ENCODE measurements at regions not wholly inside any gene's neighbourhood (a gene's known extent, or its start where the extent isn't known, plus 50 kb on each side); places are given as distances from the start of the nearest gene placed in this dataset.

- TF ChIP-seq ZNF407 (CRISPR knock-in tag; IDR thresholded peaks at IDR 0.05; ENCODE audit: not compliant biosample characterization): no peak
- TF ChIP-seq ZNF513 (CRISPR knock-in tag; conservative IDR thresholded peaks at IDR 0.05): no peak
- TF ChIP-seq ZNF18 (CRISPR knock-in tag; IDR thresholded peaks at IDR 0.05; ENCODE audit: insufficient replicate concordance): no peak
- TF ChIP-seq HOMEZ (CRISPR knock-in tag; IDR thresholded peaks at IDR 0.05; ENCODE audit: low read depth): no peak
- no peak for TF ChIP-seq ZNF451 (CRISPR knock-in tag; IDR thresholded peaks at IDR 0.05)
- no peak for TF ChIP-seq PLSCR1 (CRISPR knock-in tag; IDR thresholded peaks at IDR 0.05; ENCODE audit: borderline replicate concordance)
- TF ChIP-seq ZSCAN29 (CRISPR knock-in tag; conservative IDR thresholded peaks at IDR 0.05): no peak
- no peak for TF ChIP-seq IRF9 (CRISPR knock-in tag; IDR thresholded peaks at IDR 0.05; ENCODE audit: borderline replicate concordance)
These were observed 84.7 kb upstream of the BARX2 start (continued) for GRCh38 chr11:129290966-129291365.

Measured in HepG2 (cell line).